HuH-7 (cell line): ENCODE measurements at regions not wholly inside any gene's neighbourhood (a gene's known extent, or its start where the extent isn't known, plus 50 kb on each side); places are given as distances from the start of the nearest gene placed in this dataset.
"Not testable (repeated sequence)": the region's sequence is repeated elsewhere in the genome, so short reads cannot be mapped to it uniquely, and the experiment has no call there.

Source experiments
- DNase-seq: peaks from one replicate; pipeline ENCODE4 v3.0.0; 2011; ENCODE audit warnings: low spot score

- no peak for DNase-seq
Measured at GRCh38 chr11:86749821-86750401, 50.4 kb upstream of the PRSS23 start.

GRCh38 chr11:86749376-86749775 lies 51.0 kb upstream of the PRSS23 start:
- DNase-seq = no peak

GRCh38 chr11:86748296-86748695 lies 52.0 kb upstream of the PRSS23 start:
- no peak for DNase-seq

GRCh38 chr11:86747801-86748200 lies 52.5 kb upstream of the PRSS23 start:
- no peak for DNase-seq

- no peak for DNase-seq
Measured at GRCh38 chr11:86746514-86746913, 53.8 kb upstream of the PRSS23 start.

GRCh38 chr11:86745571-86745970 lies 54.8 kb upstream of the PRSS23 start:
- no peak for DNase-seq

- no peak for DNase-seq
Measured at GRCh38 chr11:86743223-86744118, 56.9 kb upstream of the PRSS23 start.

GRCh38 chr11:86741839-86742805 lies 58.2 kb upstream of the PRSS23 start:
- DNase-seq = no peak

- no peak for DNase-seq
Measured at GRCh38 chr11:86741484-86741835, 58.9 kb upstream of the PRSS23 start.

- DNase-seq = peak; percentile 30
Measured at GRCh38 chr11:86740628-86741483, 59.5 kb upstream of the PRSS23 start.

GRCh38 chr11:86738568-86738967 lies 61.8 kb upstream of the PRSS23 start:
- peak; percentile 35 for DNase-seq

- no peak for DNase-seq
Measured at GRCh38 chr11:86737737-86738136, 62.6 kb upstream of the PRSS23 start.

- no peak for DNase-seq
Measured at GRCh38 chr11:86737230-86737629, 63.1 kb upstream of the PRSS23 start.

GRCh38 chr11:86736291-86737143 lies 63.8 kb upstream of the PRSS23 start:
- no peak for DNase-seq

- DNase-seq = no peak
Measured at GRCh38 chr11:86735451-86736290, 63.3 kb upstream of the ME3 start.

- not testable (repeated sequence) for DNase-seq
Measured at GRCh38 chr11:86732739-86733138, 60.3 kb upstream of the ME3 start.

- DNase-seq = not testable (repeated sequence)
Measured at GRCh38 chr11:86732286-86732685, 59.9 kb upstream of the ME3 start.

- not testable (repeated sequence) for DNase-seq
Measured at GRCh38 chr11:86729576-86729975, 57.2 kb upstream of the ME3 start.

GRCh38 chr11:86728562-86728961 lies 56.1 kb upstream of the ME3 start:
- no peak for DNase-seq
